ENCODE measurements at regions not wholly inside any gene's neighbourhood (a gene's known extent, or its start where the extent isn't known, plus 50 kb on each side); places are given as distances from the start of the nearest gene placed in this dataset.

- TF ChIP-seq CTCF (IDR thresholded peaks at IDR 0.05; ENCODE audit: low read depth, low read length) (no peak), POLR2A (IDR thresholded peaks at IDR 0.05; ENCODE audit: extremely low read depth, insufficient read length) (no peak), MAX (IDR thresholded peaks at IDR 0.05; ENCODE audit: low read depth, low read length) (no peak), MYC (IDR thresholded peaks at IDR 0.05; ENCODE audit: low read depth, low read length) (no peak)
These were observed 120.5 kb downstream of the MN1 start for GRCh38 chr22:27681037-27681436.

Measured in NB4 (cell line).